HG03135 (cell line): ENCODE measurements at regions not wholly inside any gene's neighbourhood (a gene's known extent, or its start where the extent isn't known, plus 50 kb on each side); places are given as distances from the start of the nearest gene placed in this dataset.
A peak's percentile ranks its signal among the peaks of the same experiment; 100 is the strongest.

Source experiments
- ATAC-seq: cut with Tn5 transposase; IDR thresholded peaks from one replicate; pipeline ENCODE4 v1.9.1; 2021; ENCODE audit warnings: mild to moderate bottlenecking, moderate library complexity; ENCODE audit not compliant: unreplicated experiment

- ATAC-seq, result no peak
Observed at GRCh38 chr21:25424634-25425033, 182.6 kb downstream of the MRPL39 start.

DNA sequence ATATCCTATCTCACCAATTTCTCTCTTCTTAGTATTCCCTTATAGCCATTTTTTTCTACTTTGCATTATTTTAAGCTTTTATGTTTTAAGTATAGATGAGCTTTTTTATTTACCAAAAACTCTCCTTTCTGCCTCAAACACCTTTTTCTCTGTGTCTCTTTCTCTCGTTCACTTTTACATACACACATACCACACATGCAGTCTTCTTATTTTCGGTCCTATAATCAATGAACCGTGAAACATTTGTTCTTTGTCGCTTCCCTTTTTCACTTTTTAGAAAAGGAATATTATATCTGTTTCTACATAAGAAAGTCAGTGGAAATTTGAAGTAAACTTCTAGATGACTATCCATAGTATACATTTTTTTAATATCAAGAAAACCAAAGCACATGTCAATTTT lies 183.2 kb downstream of the MRPL39 start:
- no peak for ATAC-seq

GRCh38 chr21:25422610-25423608 lies 184.4 kb downstream of the MRPL39 start:
- ATAC-seq, result no peak

DNA sequence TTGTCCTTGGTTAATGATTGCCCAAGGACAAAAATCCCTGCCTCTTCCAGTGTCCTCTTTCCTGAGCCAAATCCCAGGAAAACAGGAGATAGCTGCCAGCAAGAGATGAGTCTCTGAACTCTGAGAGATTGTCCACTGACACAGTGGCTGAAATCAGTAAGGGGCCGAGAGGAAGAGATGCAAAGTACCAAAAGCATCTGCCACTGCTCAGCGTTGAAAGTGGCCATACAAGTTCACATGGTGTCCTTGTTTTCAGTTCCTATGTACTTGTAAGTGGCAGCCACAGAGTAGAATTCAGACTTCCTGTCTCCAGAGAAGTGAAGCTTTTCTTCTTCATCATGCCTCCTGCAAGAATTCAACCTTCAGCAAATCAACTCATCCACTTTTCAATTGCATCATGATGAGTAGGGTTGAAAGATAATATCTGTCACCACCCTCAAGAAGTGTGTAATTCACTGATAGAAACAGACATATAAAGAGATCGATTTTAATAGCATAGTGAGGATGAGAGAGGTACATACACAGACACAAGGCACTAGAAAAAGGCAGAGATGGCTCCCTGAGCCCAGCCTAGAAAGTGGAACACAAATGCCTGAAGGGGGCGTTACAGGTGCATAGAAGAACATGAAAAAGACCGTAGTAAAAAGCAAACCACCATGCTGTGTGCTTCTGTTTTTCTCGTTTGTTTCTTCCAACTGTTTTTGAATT lies 185.8 kb downstream of the MRPL39 start:
- ATAC-seq, result peak; percentile 70

GRCh38 chr21:25420831-25421230 lies 186.4 kb downstream of the MRPL39 start:
- ATAC-seq, result no peak

GRCh38 chr21:25416669-25417068 lies 190.6 kb downstream of the MRPL39 start:
- no peak for ATAC-seq

DNA sequence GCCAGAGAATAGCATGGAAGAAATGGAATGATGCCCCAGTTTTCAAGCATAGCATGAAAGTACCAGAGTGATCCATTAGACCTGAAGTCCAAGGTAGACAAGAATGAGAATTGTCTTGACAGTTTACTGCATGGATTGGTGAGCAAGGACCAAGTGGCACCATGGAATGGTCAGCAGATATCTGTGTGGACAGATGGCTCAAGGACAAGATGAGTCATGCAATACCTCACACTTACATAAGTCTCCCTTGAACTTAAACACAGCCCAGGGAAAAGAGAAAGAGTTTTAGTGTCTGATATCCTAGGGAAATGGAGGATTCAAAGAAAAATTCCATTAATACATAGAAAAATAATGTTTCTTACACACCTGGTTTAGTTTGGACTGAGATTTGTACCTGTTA lies 195.2 kb downstream of the MRPL39 start:
- ATAC-seq, result no peak

- ATAC-seq, result no peak
Observed at GRCh38 chr21:25409978-25410377, 197.3 kb downstream of the MRPL39 start.

DNA sequence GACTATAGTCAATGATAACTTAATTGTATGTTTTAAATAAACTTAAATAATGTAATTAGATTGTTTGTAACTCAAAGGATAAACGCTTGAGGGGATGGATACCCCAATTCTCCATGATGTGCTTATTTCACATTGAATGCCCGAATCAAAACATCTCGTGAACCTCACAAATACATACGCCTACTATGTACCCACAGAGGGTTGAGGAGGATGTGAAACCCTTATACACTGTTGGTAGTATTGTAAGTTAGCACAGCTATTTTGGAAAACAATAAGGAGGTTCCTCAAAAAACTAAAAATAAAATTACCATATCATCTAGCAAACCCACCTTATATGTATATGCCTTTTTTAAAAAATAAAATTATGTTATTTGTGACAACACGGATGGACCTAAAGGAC lies 198.6 kb downstream of the MRPL39 start:
- ATAC-seq, result no peak

DNA sequence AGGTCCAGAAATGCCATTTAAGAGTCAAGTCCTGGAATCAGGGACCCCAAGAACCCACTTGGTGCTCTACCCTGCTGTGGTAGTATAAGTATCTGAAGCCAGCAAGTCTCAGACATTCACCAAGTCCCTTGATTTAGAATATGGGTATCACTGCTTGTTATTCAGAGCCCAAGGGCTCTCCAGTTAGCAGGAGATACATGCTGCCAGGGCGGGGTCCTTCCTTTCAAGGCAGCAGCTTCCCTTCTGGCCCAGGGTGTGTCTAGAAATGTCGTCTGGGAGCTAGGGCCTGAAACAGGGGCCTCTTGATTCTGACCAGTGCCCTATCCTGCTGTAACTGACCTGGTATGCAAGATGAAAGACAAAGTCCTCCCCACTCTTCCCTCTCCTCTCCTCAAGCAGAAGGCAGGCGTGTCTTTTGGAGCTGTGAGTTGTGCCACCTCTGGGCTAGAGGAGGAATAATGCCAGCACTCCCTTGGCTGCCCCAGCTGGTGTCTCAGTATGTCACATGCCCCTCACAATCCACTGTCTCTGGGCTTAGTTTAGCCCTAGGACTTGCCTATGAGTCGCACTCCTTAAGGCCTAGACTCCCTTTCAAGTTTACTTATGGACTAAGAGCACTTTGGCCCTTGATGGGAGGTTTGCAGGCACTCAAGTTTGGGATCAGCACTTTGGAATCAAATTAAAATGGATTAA lies 200.2 kb downstream of the MRPL39 start:
- ATAC-seq, result no peak

DNA sequence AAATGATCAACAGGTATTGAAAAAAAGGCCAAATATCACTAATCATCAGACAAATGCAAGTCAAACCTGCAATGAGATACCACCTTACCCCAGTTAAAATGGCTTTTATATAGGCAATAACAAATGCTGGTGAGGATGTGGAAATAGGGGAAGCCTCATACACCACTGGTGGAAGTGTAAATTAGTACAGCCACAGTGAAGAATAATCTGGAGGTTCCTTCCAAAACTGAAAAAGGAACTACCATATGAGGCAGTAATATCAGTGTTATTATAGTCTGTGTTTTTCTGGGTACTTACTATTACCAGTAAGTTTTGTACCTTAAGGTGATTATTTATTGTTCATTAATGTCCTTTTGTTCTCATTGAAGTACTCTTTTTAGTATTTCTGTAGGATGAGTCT lies 201.3 kb downstream of the MRPL39 start:
- no peak for ATAC-seq

- ATAC-seq, result no peak
Observed at GRCh38 chr21:25402134-25402961, 204.9 kb downstream of the MRPL39 start.

DNA sequence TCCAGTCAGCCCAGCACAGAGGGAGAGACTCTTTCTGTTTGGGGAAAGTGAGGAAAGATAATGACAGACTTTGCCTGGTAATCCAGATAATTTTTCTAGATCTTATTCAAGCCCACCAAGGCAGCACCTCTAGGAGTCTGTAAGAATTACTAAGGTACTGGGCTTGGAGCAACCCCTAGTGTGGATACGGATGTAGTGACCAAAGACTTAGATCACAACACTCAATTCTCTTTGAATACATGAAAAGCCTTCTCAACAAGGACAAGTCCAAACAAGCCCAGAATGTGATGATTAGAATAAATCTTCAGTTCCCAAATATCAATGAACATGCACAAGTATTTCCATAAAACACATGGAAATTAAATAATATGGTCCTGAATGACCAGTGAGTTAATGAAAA lies 206.9 kb downstream of the MRPL39 start:
- no peak for ATAC-seq

DNA sequence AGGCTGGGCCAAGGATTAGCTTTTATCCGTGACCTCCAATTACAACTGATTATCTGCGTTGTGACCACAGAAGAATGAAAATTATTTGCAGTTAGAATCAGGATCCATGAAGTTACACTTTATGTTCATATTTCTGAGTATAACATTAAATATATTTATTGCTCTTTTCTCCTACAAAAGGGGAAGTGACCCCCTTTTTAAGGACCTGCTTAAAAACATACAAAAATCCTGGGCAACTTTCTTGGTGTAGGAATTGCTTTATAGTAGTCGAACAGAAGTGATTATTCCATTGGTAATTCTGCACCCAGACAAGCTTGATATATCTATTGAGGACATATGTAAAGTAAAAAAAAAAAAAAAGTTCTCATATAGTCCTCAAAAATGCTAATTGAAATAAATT lies 208.7 kb downstream of the MRPL39 start:
- no peak for ATAC-seq

- peak; percentile 86 for ATAC-seq
Observed at GRCh38 chr21:25396135-25396711, 211.1 kb downstream of the MRPL39 start.

GRCh38 chr21:25391777-25392176 lies 215.5 kb downstream of the MRPL39 start:
- no peak for ATAC-seq

DNA sequence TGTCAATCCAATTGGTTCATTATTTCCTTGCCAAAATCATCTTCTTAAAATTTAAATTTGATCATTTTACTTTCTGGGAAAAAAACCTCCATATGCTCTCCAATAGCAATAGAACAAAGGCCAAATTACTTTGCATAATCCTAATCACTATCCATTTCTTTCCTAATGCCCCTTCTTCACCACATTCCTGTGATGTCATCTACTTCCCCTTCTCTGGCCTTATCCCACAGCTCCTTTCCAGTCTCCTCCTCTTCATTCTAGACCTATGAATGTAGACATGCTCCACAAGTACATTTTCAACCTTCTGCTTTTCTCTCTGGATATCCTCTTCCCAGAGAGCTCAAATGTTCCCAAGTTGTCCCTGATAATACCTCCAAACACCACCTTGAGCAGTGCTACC lies 216.6 kb downstream of the MRPL39 start:
- ATAC-seq, result no peak

GRCh38 chr21:25387665-25388064 lies 219.6 kb downstream of the MRPL39 start:
- ATAC-seq, result no peak

DNA sequence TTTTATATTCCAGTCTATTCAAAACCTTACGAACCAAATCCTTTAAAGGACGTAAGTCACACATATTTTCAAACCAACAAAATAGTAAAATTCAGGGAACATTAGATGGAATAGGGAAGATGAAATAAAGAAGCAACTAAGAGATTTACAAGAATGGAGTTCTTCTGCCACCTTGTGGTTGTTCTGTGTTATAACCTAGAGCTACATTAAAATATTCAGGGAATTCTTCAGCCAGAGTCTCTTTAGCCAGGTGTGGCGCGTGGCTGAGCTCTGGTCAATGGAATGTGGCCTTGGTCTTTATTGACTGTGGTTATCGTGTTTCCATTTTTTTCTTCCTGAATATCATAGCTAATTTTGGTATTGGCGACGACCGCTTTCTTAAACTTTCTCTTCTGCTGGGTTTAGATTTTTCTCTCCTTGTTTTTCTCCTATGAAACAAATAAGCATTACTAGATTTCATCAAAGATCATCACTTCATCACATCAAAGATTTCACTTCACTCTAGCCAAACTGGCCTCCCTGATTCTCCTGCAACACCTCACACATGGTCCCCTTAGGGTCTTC lies 221.3 kb downstream of the MRPL39 start:
- ATAC-seq, result no peak

DNA sequence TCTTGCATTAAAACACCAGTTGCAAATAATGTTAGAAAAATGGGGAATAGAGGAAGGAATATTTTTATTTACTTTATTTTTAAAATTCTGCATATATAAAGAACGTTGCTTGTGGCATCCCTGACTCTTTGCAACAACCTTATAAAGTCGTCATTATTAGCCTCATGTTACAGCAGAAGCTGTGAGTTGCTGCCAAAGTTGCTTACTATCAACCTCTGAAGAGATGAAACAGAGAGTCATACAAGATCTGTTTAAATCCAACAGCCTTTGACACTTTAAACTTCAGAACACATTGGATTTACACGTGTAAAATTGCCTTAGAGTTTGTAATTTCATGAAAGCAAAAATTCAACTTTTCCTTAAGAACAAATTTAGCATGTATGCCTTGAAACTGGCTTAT lies 221.9 kb downstream of the MRPL39 start:
- no peak for ATAC-seq
